ENCODE measurements at regions not wholly inside any gene's neighbourhood (a gene's known extent, or its start where the extent isn't known, plus 50 kb on each side); places are given as distances from the start of the nearest gene placed in this dataset.

DNA sequence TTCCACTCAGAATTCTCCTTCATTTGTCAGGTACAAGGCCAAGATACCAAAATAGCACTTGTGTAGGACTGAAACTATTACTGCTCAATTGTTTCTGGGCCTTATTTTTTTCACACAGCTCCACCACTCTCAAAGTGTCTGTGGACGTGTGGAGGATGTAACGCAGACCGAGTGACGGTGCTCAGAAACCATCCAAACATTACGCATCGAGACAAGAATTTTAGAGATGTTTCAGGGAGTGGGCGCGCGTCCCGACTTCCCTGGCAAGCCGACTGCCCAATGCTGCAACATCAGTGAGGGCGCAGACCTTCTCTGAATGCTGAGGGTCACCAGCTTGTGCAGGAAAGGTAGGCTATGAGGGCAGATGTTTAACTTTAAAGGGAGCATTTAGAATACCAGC, 108.4 kb downstream of the GATA6 start:
- intact Hi-C loops (cut with DNase I; ENCODE audit: low total_unique reads) = no loop called here

GRCh38 chr18:22276334-22276713, 106.9 kb downstream of the GATA6 start:
- TF ChIP-seq POLR2AphosphoS5 (IDR thresholded peaks at IDR 0.05) = no peak
- no peak for TF ChIP-seq POLR2A (IDR thresholded peaks at IDR 0.05)
- no peak for TF ChIP-seq CTCF (IDR thresholded peaks at IDR 0.05)
- H3K27me3 ChIP-seq = no peaks in the 10 kb centered on the region
- H3K27ac ChIP-seq = peak overlapping the region in 1 of 2 donors; percentile 48
- DNase-seq (ENCODE audit: low spot score in 2 of 2) = no peak
- intact Hi-C loops (cut with DNase I; ENCODE audit: low total_unique reads) = no loop called here
- H3K4me1 ChIP-seq = no peaks in the 10 kb centered on the region
- H3K36me3 ChIP-seq = no peaks in the 10 kb centered on the region
- H3K4me3 ChIP-seq = no peak overlapping the region
- no peaks in the 10 kb centered on the region for H3K9me3 ChIP-seq

More for the DNA sequence above, 108.4 kb downstream of the GATA6 start:
- Histone ChIP-seq H3K9me3 (no peaks in the 10 kb centered on the region), H3K27me3 (no peaks in the 10 kb centered on the region), H3K36me3 (no peaks in the 10 kb centered on the region), H3K27ac (no peak overlapping the region), H3K4me1 (no peaks in the 10 kb centered on the region), H3K4me3 (no peak overlapping the region)
- TF ChIP-seq POLR2AphosphoS5 (IDR thresholded peaks at IDR 0.05) (no peak), POLR2A (IDR thresholded peaks at IDR 0.05) (no peak), CTCF (IDR thresholded peaks at IDR 0.05) (no peak)
- peak in 1 of 2 donors; percentile 24 for DNase-seq (ENCODE audit: low spot score in 2 of 2)

- TF ChIP-seq POLR2AphosphoS5 (IDR thresholded peaks at IDR 0.05) = no peak
- TF ChIP-seq POLR2A (IDR thresholded peaks at IDR 0.05) = no peak
- TF ChIP-seq CTCF (IDR thresholded peaks at IDR 0.05) = no peak
- Histone ChIP-seq H3K9me3 (no peaks in the 10 kb centered on the region), H3K27me3 (no peaks in the 10 kb centered on the region), H3K4me3 (no peak overlapping the region), H3K27ac (peak overlapping the region in 1 of 2 donors; percentile 48), H3K4me1 (no peaks in the 10 kb centered on the region), H3K36me3 (no peaks in the 10 kb centered on the region)
- DNase-seq (ENCODE audit: low spot score in 2 of 2) = no peak
- intact Hi-C loops (cut with DNase I; ENCODE audit: low total_unique reads) = no loop called here
Observed at GRCh38 chr18:22275706-22276333, 106.4 kb downstream of the GATA6 start.

GRCh38 chr18:22273101-22274039, 104.0 kb downstream of the GATA6 start:
- TF ChIP-seq CTCF (IDR thresholded peaks at IDR 0.05) = no peak
- no peak for TF ChIP-seq POLR2A (IDR thresholded peaks at IDR 0.05)
- TF ChIP-seq POLR2AphosphoS5 (IDR thresholded peaks at IDR 0.05) = no peak
- Histone ChIP-seq H3K27me3 (no peaks in the 10 kb centered on the region), H3K4me3 (no peak overlapping the region), H3K4me1 (no peaks in the 10 kb centered on the region), H3K36me3 (no peaks in the 10 kb centered on the region), H3K27ac (no peak overlapping the region), H3K9me3 (no peaks in the 10 kb centered on the region)
- intact Hi-C loops (cut with DNase I; ENCODE audit: low total_unique reads) = no loop called here
- DNase-seq (ENCODE audit: low spot score in 2 of 2) = no peak

DNA sequence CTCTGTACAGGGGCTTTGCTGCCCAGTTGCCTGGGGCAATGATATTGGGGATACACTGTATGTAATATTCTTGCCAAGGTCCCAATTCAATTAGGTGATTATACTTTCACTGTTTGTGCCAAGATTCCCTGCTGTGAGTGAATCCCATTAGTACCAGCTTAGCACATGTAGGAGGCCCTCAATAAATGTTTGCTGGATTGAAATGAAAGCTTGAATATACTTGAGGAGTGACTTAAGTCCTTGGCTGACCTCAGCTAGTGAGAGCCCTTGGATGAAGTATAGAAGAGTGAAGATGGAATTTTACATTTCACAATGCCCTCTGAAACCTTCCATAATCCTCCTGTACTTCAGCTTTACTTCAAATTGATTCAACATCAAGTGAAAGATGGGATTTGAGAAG, 102.9 kb downstream of the GATA6 start:
- no peaks in the 10 kb centered on the region for H3K36me3 ChIP-seq
- no peak for DNase-seq (ENCODE audit: low spot score in 2 of 2)
- H3K4me1 ChIP-seq = no peaks in the 10 kb centered on the region
- intact Hi-C loops (cut with DNase I; ENCODE audit: low total_unique reads) = no loop called here
- no peak overlapping the region for H3K4me3 ChIP-seq
- H3K27me3 ChIP-seq = no peaks in the 10 kb centered on the region
- H3K27ac ChIP-seq = no peak overlapping the region
- TF ChIP-seq POLR2A (IDR thresholded peaks at IDR 0.05) = no peak
- no peak for TF ChIP-seq POLR2AphosphoS5 (IDR thresholded peaks at IDR 0.05)
- no peak for TF ChIP-seq CTCF (IDR thresholded peaks at IDR 0.05)
- no peaks in the 10 kb centered on the region for H3K9me3 ChIP-seq
